ENCODE measurements at regions not wholly inside any gene's neighbourhood (a gene's known extent, or its start where the extent isn't known, plus 50 kb on each side); places are given as distances from the start of the nearest gene placed in this dataset.

GRCh38 chr13:85652491-85652890, 146.7 kb downstream of the SLITRK6 start:
- H3K27me3 ChIP-seq: no peaks in the 10 kb centered on the region
- H3K9me3 ChIP-seq: no peaks in the 10 kb centered on the region
- WGBS, 2 donors: 88 to 95% methylated on average over 1 of the region's 1 CpG
- H3K36me3 ChIP-seq: no peaks in the 10 kb centered on the region
- peaks cover 0 to 12% (median 5%) of the 10 kb centered on the region in 3 donors for H3K4me1 ChIP-seq
- no peak overlapping the region for H3K4me3 ChIP-seq
- intact Hi-C loops (cut with DNase I): no loop called here
- H3K27ac ChIP-seq: no peak overlapping the region
- DNase-seq: no peak
- TF ChIP-seq POLR2A (IDR thresholded peaks at IDR 0.05): no peak
- no peak for TF ChIP-seq CTCF (IDR thresholded peaks at IDR 0.05)

GRCh38 chr13:85651440-85651839, 147.8 kb downstream of the SLITRK6 start:
- Histone ChIP-seq H3K4me1 (peaks cover 0 to 12% (median 5%) of the 10 kb centered on the region in 3 donors), H3K9me3 (no peaks in the 10 kb centered on the region), H3K27me3 (no peaks in the 10 kb centered on the region), H3K36me3 (no peaks in the 10 kb centered on the region), H3K27ac (no peak overlapping the region), H3K4me3 (no peak overlapping the region)
- intact Hi-C loops (cut with DNase I): no loop called here
- WGBS, 2 donors: 21 to 57% methylated on average over 4 of the region's 4 CpGs
- no peak for DNase-seq
- TF ChIP-seq POLR2A (IDR thresholded peaks at IDR 0.05): no peak
- TF ChIP-seq CTCF (IDR thresholded peaks at IDR 0.05): no peak

- WGBS, 2 donors: 85 to 93% methylated on average over 2 of the region's 2 CpGs
Measured at GRCh38 chr13:85650613-85651012, 148.6 kb downstream of the SLITRK6 start.

GRCh38 chr13:85640727-85641126, 158.5 kb downstream of the SLITRK6 start:
- Histone ChIP-seq H3K4me3 (no peak overlapping the region), H3K36me3 (no peaks in the 10 kb centered on the region), H3K9me3 (no peaks in the 10 kb centered on the region), H3K4me1 (no peaks in the 10 kb centered on the region), H3K27me3 (no peaks in the 10 kb centered on the region), H3K27ac (no peak overlapping the region)
- no peak for DNase-seq
- intact Hi-C loops (cut with DNase I): no loop called here
- TF ChIP-seq CTCF (IDR thresholded peaks at IDR 0.05) (no peak), POLR2A (IDR thresholded peaks at IDR 0.05) (no peak)
- 79 to 91% methylated on average over 3 of the region's 3 CpGs for WGBS, 2 donors

More at GRCh38 chr13:85650613-85651012, 148.6 kb downstream of the SLITRK6 start:
- intact Hi-C loops (cut with DNase I): no loop called here
- no peak for DNase-seq
- no peak for TF ChIP-seq CTCF (IDR thresholded peaks at IDR 0.05)
- TF ChIP-seq POLR2A (IDR thresholded peaks at IDR 0.05): no peak
- Histone ChIP-seq H3K27me3 (no peaks in the 10 kb centered on the region), H3K4me3 (no peak overlapping the region), H3K27ac (no peak overlapping the region), H3K4me1 (peaks cover 0 to 12% (median 5%) of the 10 kb centered on the region in 3 donors), H3K36me3 (no peaks in the 10 kb centered on the region), H3K9me3 (no peaks in the 10 kb centered on the region)

GRCh38 chr13:85638815-85639393, 160.3 kb downstream of the SLITRK6 start:
- no peaks in the 10 kb centered on the region for H3K36me3 ChIP-seq
- no peak overlapping the region for H3K27ac ChIP-seq
- no peaks in the 10 kb centered on the region for H3K4me1 ChIP-seq
- no peak for DNase-seq
- no peaks in the 10 kb centered on the region for H3K9me3 ChIP-seq
- no peaks in the 10 kb centered on the region for H3K27me3 ChIP-seq
- no peak overlapping the region for H3K4me3 ChIP-seq
- TF ChIP-seq CTCF (IDR thresholded peaks at IDR 0.05) (no peak), POLR2A (IDR thresholded peaks at IDR 0.05) (no peak)
- intact Hi-C loops (cut with DNase I): no loop called here
- 100% methylated on average over 3 of the region's 12 CpGs; no CpG with 5 or more reads in 1 of the 2 donors for WGBS, 2 donors

All from esophagus squamous epithelium (tissue), 5 donors.